ENCODE measurements at regions not wholly inside any gene's neighbourhood (a gene's known extent, or its start where the extent isn't known, plus 50 kb on each side); places are given as distances from the start of the nearest gene placed in this dataset.

DNA sequence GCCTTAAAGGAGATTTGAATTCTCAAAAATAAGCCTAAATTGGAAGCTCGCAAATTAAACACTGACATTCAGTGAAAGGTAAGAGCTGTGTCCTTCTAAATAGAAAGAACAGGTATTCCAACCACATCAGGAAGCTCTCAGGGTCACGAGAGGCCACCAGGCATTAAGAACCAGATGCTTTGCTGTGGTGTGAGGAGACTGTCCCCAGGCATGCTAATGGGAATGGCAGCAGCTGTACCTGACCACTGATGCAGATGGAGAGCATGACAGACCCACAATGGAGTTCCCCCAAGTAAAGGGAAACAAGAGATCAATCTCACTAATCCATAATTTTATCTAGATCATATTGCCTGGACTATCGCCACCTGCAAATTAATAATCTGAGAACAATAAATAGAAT is 658.9 kb upstream of the NOX3 start:
- ChIA-PET POLR2A (no interaction called here), CTCF (no interaction called here)
- WGBS (ENCODE audit: missing lambda C conversion rate): 10% methylated on average over 3 of the region's 3 CpGs
- Histone ChIP-seq H3K9me3 (no peaks in the 10 kb centered on the region), H3K4me2 (no peak overlapping the region), H3K27ac (no peak overlapping the region), H3K4me1 (no peaks in the 10 kb centered on the region), H3K4me3 (no peak overlapping the region)
- ATAC-seq (no peak), DNase-seq (ENCODE audit: low read depth in 1 of 2, low spot score in 1 of 2) (no peak), FAIRE-seq (no peak)
- TF ChIP-seq NFE2L2 (conservative IDR thresholded peaks at IDR 0.05; ENCODE audit: low read length) (no peak), EP300 (IDR thresholded peaks at IDR 0.05) (no peak), SMC3 (IDR thresholded peaks at IDR 0.05) (no peak), ESRRA (IDR thresholded peaks at IDR 0.05; ENCODE audit: borderline replicate concordance, low read length) (no peak), KDM5A (IDR thresholded peaks at IDR 0.05) (no peak), TP53 (CRISPR knock-in tag; IDR thresholded peaks at IDR 0.05) (no peak), CBX2 (IDR thresholded peaks at IDR 0.05; ENCODE audit: borderline replicate concordance, low read depth) (no peak), POLR2AphosphoS2 (conservative IDR thresholded peaks at IDR 0.05; ENCODE audit: low read length) (no peak), CHD4 (IDR thresholded peaks at IDR 0.05; ENCODE audit: borderline replicate concordance) (no peak)
- TF ChIP-seq, protein P1, sequence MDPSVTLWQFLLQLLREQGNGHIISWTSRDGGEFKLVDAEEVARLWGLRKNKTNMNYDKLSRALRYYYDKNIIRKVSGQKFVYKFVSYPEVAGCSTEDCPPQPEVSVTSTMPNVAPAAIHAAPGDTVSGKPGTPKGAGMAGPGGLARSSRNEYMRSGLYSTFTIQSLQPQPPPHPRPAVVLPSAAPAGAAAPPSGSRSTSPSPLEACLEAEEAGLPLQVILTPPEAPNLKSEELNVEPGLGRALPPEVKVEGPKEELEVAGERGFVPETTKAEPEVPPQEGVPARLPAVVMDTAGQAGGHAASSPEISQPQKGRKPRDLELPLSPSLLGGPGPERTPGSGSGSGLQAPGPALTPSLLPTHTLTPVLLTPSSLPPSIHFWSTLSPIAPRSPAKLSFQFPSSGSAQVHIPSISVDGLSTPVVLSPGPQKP (IDR thresholded peaks at IDR 0.05; ENCODE audit: low read depth, low read length): no peak

DNA sequence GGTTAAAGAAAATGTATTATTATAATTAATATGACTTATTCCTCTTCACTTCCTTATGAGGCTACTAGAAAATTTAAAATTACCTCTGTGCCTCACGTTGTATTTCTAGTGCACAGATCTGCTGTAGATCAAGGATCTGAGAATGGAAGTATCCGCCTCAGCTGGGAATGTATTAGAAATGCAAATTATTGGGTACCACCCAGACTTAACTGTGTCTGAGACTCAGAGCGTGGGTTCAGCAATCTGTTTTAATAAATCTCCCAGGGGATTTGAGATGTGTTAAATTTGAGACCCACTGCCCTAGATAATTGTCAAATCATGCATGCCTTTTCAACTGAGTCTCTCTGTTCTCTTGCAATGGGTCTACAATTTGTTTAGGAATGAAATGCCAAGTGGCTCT is 658.0 kb upstream of the NOX3 start:
- no peak for FAIRE-seq

DNA sequence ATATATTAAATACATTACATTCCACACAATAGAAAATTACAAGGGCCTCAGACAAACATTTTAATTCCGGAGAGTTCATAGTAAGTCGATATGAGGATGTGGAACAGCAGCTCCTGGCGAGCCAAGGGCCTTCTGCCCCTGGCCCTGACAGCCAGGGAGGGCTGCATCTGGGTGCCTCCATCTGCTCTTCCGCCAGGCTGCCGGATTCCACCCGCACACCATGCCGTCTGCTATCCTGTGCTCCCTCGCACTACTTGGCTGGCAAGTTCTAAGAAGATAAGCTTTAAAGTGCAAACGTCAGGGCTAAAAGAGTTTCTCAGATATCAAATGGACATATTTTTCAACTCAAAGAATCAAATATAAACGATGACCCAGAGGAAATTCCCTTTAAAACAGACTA is 656.3 kb upstream of the NOX3 start:
- ChIA-PET POLR2A (no interaction called here), CTCF (no interaction called here)
- H3K4me2 ChIP-seq: no peak overlapping the region
- no peaks in the 10 kb centered on the region for H3K9me3 ChIP-seq
- DNase-seq (ENCODE audit: low read depth in 1 of 2, low spot score in 1 of 2) (no peak), ATAC-seq (no peak), FAIRE-seq (no peak)
- H3K4me3 ChIP-seq: no peak overlapping the region
- H3K4me1 ChIP-seq: no peaks in the 10 kb centered on the region
- H3K27ac ChIP-seq: no peak overlapping the region
- WGBS (ENCODE audit: missing lambda C conversion rate): 54% methylated on average over 10 of the region's 10 CpGs
- TF ChIP-seq, protein P2, sequence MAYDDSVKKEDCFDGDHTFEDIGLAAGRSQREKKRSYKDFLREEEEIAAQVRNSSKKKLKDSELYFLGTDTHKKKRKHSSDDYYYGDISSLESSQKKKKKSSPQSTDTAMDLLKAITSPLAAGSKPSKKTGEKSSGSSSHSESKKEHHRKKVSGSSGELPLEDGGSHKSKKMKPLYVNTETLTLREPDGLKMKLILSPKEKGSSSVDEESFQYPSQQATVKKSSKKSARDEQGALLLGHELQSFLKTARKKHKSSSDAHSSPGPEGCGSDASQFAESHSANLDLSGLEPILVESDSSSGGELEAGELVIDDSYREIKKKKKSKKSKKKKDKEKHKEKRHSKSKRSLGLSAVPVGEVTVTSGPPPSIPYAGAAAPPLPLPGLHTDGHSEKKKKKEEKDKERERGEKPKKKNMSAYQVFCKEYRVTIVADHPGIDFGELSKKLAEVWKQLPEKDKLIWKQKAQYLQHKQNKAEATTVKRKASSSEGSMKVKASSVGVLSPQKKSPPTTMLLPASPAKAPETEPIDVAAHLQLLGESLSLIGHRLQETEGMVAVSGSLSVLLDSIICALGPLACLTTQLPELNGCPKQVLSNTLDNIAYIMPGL (CRISPR knock-in tag; IDR thresholded peaks at IDR 0.05; ENCODE audit: borderline replicate concordance): no peak
- no peak for TF ChIP-seq KDM1A (IDR thresholded peaks at IDR 0.05; ENCODE audit: low read depth)
- no peak for TF ChIP-seq POLR2AphosphoS2 (conservative IDR thresholded peaks at IDR 0.05; ENCODE audit: low read length)
- TF ChIP-seq ESRRA (IDR thresholded peaks at IDR 0.05; ENCODE audit: borderline replicate concordance, low read length): no peak
- no peak for TF ChIP-seq ZSCAN20 (CRISPR knock-in tag; IDR thresholded peaks at IDR 0.05)
- no peak for TF ChIP-seq FOSB (CRISPR knock-in tag; IDR thresholded peaks at IDR 0.05)
- TF ChIP-seq NR3C1 (IDR thresholded peaks at IDR 0.05): no peak
- no peak for TF ChIP-seq NFE2L2 (conservative IDR thresholded peaks at IDR 0.05; ENCODE audit: low read length)
- TF ChIP-seq, protein P1 (IDR thresholded peaks at IDR 0.05; ENCODE audit: low read depth, low read length): no peak
- TF ChIP-seq HEYL (CRISPR knock-in tag; IDR thresholded peaks at IDR 0.05): no peak
- no peak for TF ChIP-seq JUNB (IDR thresholded peaks at IDR 0.05)
- no peak for TF ChIP-seq NPAS2 (CRISPR knock-in tag; IDR thresholded peaks at IDR 0.05; ENCODE audit: borderline replicate concordance)
- no peak for TF ChIP-seq HOXB5 (CRISPR knock-in tag; IDR thresholded peaks at IDR 0.05)
- TF ChIP-seq, protein P3, sequence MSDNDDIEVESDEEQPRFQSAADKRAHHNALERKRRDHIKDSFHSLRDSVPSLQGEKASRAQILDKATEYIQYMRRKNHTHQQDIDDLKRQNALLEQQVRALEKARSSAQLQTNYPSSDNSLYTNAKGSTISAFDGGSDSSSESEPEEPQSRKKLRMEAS (IDR thresholded peaks at IDR 0.05): no peak
- no peak for TF ChIP-seq FOXS1 (CRISPR knock-in tag; IDR thresholded peaks at IDR 0.05)
- TF ChIP-seq, protein P4, sequence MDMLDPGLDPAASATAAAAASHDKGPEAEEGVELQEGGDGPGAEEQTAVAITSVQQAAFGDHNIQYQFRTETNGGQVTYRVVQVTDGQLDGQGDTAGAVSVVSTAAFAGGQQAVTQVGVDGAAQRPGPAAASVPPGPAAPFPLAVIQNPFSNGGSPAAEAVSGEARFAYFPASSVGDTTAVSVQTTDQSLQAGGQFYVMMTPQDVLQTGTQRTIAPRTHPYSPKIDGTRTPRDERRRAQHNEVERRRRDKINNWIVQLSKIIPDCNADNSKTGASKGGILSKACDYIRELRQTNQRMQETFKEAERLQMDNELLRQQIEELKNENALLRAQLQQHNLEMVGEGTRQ (IDR thresholded peaks at IDR 0.05): no peak
- TF ChIP-seq TP53 (CRISPR knock-in tag; IDR thresholded peaks at IDR 0.05): no peak
- no peak for TF ChIP-seq CBX8 (IDR thresholded peaks at IDR 0.05)

More for the DNA sequence above, 658.0 kb upstream of the NOX3 start:
- ChIA-PET POLR2A (no interaction called here), CTCF (no interaction called here)
- H3K4me1 ChIP-seq: no peaks in the 10 kb centered on the region
- H3K4me3 ChIP-seq: no peak overlapping the region
- no peaks in the 10 kb centered on the region for H3K9me3 ChIP-seq
- ATAC-seq (no peak), DNase-seq (ENCODE audit: low read depth in 1 of 2, low spot score in 1 of 2) (no peak)
- TF ChIP-seq HOXB13 (CRISPR knock-in tag; IDR thresholded peaks at IDR 0.05; ENCODE audit: low read depth) (no peak), EHMT2 (IDR thresholded peaks at IDR 0.05; ENCODE audit: low read depth) (no peak), FOSB (CRISPR knock-in tag; IDR thresholded peaks at IDR 0.05) (no peak), BHLHE40 (IDR thresholded peaks at IDR 0.05; ENCODE audit: low read depth, low read length) (no peak), GATA3 (IDR thresholded peaks at IDR 0.05; ENCODE audit: borderline replicate concordance) (no peak), CBX2 (IDR thresholded peaks at IDR 0.05; ENCODE audit: borderline replicate concordance, low read depth) (no peak), HEYL (CRISPR knock-in tag; IDR thresholded peaks at IDR 0.05) (no peak), ZSCAN20 (CRISPR knock-in tag; IDR thresholded peaks at IDR 0.05) (no peak), SREBF2 (IDR thresholded peaks at IDR 0.05) (no peak), RFX5 (IDR thresholded peaks at IDR 0.05) (no peak), MYC (IDR thresholded peaks at IDR 0.05; ENCODE audit: borderline replicate concordance, low read length) (no peak)
- TF ChIP-seq, protein P5, sequence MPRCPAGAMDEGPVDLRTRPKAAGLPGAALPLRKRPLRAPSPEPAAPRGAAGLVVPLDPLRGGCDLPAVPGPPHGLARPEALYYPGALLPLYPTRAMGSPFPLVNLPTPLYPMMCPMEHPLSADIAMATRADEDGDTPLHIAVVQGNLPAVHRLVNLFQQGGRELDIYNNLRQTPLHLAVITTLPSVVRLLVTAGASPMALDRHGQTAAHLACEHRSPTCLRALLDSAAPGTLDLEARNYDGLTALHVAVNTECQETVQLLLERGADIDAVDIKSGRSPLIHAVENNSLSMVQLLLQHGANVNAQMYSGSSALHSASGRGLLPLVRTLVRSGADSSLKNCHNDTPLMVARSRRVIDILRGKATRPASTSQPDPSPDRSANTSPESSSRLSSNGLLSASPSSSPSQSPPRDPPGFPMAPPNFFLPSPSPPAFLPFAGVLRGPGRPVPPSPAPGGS (IDR thresholded peaks at IDR 0.05): no peak
- TF ChIP-seq, protein P3 (IDR thresholded peaks at IDR 0.05): no peak
- no peak overlapping the region for H3K4me2 ChIP-seq
- H3K27ac ChIP-seq: no peak overlapping the region
- WGBS (ENCODE audit: missing lambda C conversion rate): 21% methylated on average over 3 of the region's 3 CpGs

All from A549 (cell line).